GM21515 (cell line): ENCODE measurements at regions not wholly inside any gene's neighbourhood (a gene's known extent, or its start where the extent isn't known, plus 50 kb on each side); places are given as distances from the start of the nearest gene placed in this dataset.
"Not testable (repeated sequence)": the region's sequence is repeated elsewhere in the genome, so short reads cannot be mapped to it uniquely, and the experiment has no call there.

Experiments
- ATAC-seq: cut with Tn5 transposase; IDR thresholded peaks from one replicate; pipeline ENCODE4 v1.9.1; 2021; ENCODE audit not compliant: unreplicated experiment

- no peak for ATAC-seq
Measured at GRCh38 chr10:85105614-85106255, 777.3 kb downstream of the CCSER2 start.

- ATAC-seq: no peak
Measured at GRCh38 chr10:85111271-85111670, 782.9 kb downstream of the CCSER2 start.

GRCh38 chr10:85124603-85125051, 796.2 kb downstream of the CCSER2 start:
- ATAC-seq: no peak

- no peak for ATAC-seq
Measured at GRCh38 chr10:85137253-85137652, 808.9 kb downstream of the CCSER2 start.

GRCh38 chr10:85138046-85138445, 809.7 kb downstream of the CCSER2 start:
- no peak for ATAC-seq

GRCh38 chr10:85139124-85139523, 810.7 kb downstream of the CCSER2 start:
- no peak for ATAC-seq

GRCh38 chr10:85141520-85141919, 813.1 kb downstream of the CCSER2 start:
- not testable (repeated sequence) for ATAC-seq

- no peak for ATAC-seq
Measured at GRCh38 chr10:85145966-85146365, 817.6 kb downstream of the CCSER2 start.

- no peak for ATAC-seq
Measured at GRCh38 chr10:85147346-85148250, 819.2 kb downstream of the CCSER2 start.

GRCh38 chr10:85148693-85149640, 820.6 kb downstream of the CCSER2 start:
- no peak for ATAC-seq

GRCh38 chr10:85149766-85150165, 821.4 kb downstream of the CCSER2 start:
- no peak for ATAC-seq

GRCh38 chr10:85151506-85151905, 823.1 kb downstream of the CCSER2 start:
- ATAC-seq: no peak

GRCh38 chr10:85152496-85152895, 824.1 kb downstream of the CCSER2 start:
- ATAC-seq: no peak

GRCh38 chr10:85152911-85153310, 824.5 kb downstream of the CCSER2 start:
- no peak for ATAC-seq

- ATAC-seq: no peak
Measured at GRCh38 chr10:85157206-85157605, 828.8 kb downstream of the CCSER2 start.

- ATAC-seq: no peak
Measured at GRCh38 chr10:85168243-85168642, 839.9 kb downstream of the CCSER2 start.

GRCh38 chr10:85170026-85170425, 841.6 kb downstream of the CCSER2 start:
- no peak for ATAC-seq

GRCh38 chr10:85175635-85176034, 847.2 kb downstream of the CCSER2 start:
- ATAC-seq: no peak

GRCh38 chr10:85177767-85178166, 849.4 kb downstream of the CCSER2 start:
- no peak for ATAC-seq

GRCh38 chr10:85187047-85187446, 858.7 kb downstream of the CCSER2 start:
- no peak for ATAC-seq
